CD4-positive, alpha-beta T cell (primary cell): ENCODE measurements at regions not wholly inside any gene's neighbourhood (a gene's known extent, or its start where the extent isn't known, plus 50 kb on each side); places are given as distances from the start of the nearest gene placed in this dataset.

Experiments used
- ATAC-seq: fragments of 200-7000 bp; cut with Tn5 transposase; one replicate; pipeline ENCODE4 v1.10.0; 2022; ENCODE audit warnings: mild to moderate bottlenecking; ENCODE audit not compliant: poor library complexity
- CTCF ChIA-PET: fragments of 350-600 bp; sonication (Branson Sonifier 250); formaldehyde crosslinking; loops from one replicate; lab custom pipeline; 2021; ENCODE audit warnings: antibody characterized with exemption, inconsistent platforms; lab: Charles Lee
- POLR2A ChIA-PET: fragments of 350-600 bp; sonication (Branson Sonifier 250); formaldehyde crosslinking; loops from one replicate; lab custom pipeline; 2021; ENCODE audit warnings: antibody characterized with exemption, inconsistent platforms; lab: Charles Lee
- DNase-seq, 14 experiments: peaks; one replicate each; pipeline ENCODE4 v3.0.0-alpha.2; 2013 to 2020; ENCODE audit warnings: mixed read lengths in 2 of 14
- H3K27ac ChIP-seq, 2 donors: one replicate each; pipeline versions ENCODE4 v1.5.1 to v1.7.0; 2013; ENCODE audit warnings: low read length in 2 of 2, low read depth in 1 of 2, mild to moderate bottlenecking in 1 of 2
- H3K27me3 ChIP-seq, 2 experiments: 1 replicate in 1 of 2; 2 replicates in 1 of 2; pipeline versions ENCODE4 v1.6.1 to v1.7.0; 2013; ENCODE audit warnings: low read length in 2 of 2, control low read depth in 1 of 2, mild to moderate bottlenecking in 1 of 2, moderate library complexity in 1 of 2; ENCODE audit not compliant: insufficient read depth in 2 of 2, control insufficient read depth in 1 of 2
- H3K36me3 ChIP-seq: one replicate; pipeline ENCODE4 v1.6.1; 2013; ENCODE audit warnings: low read length, control low read depth; ENCODE audit not compliant: insufficient read depth
- H3K4me1 ChIP-seq: one replicate; pipeline ENCODE4 v1.6.1; 2013; ENCODE audit warnings: low read length, control low read depth; ENCODE audit not compliant: insufficient read depth
- H3K4me3 ChIP-seq: one replicate; pipeline ENCODE4 v1.5.1; 2013; ENCODE audit warnings: mild to moderate bottlenecking, low read length, moderate library complexity
- H3K9me3 ChIP-seq, 2 experiments: 1 replicate in 1 of 2; 2 replicates in 1 of 2; pipeline versions ENCODE4 v1.6.1 to v1.7.0; 2013; ENCODE audit warnings: low read length in 2 of 2, mild to moderate bottlenecking in 2 of 2, control low read depth in 1 of 2, moderate library complexity in 1 of 2; ENCODE audit not compliant: control insufficient read depth in 1 of 2, insufficient read depth in 1 of 2
- H3K27ac Mint-ChIP-seq: one replicate; pipeline ENCODE4 v1.8.0; 2020; ENCODE audit warnings: mixed read lengths
- H3K27me3 Mint-ChIP-seq: one replicate; pipeline ENCODE4 v1.8.0; 2021; ENCODE audit warnings: mixed read lengths
- H3K36me3 Mint-ChIP-seq: one replicate; pipeline ENCODE4 v1.8.0; 2021; ENCODE audit warnings: low read depth, mixed read lengths
- H3K4me1 Mint-ChIP-seq: one replicate; pipeline ENCODE4 v1.8.0; 2021; ENCODE audit warnings: low read depth, mixed read lengths
- H3K4me3 Mint-ChIP-seq: one replicate; pipeline ENCODE4 v1.8.0; 2020; ENCODE audit warnings: mild to moderate bottlenecking, mixed read lengths
- H3K9me3 Mint-ChIP-seq: one replicate; pipeline ENCODE4 v1.8.0; 2020; ENCODE audit warnings: mixed read lengths
- CTCF ChIP-seq: fragments of 200-600 bp; IDR thresholded peaks from one replicate; pipeline ENCODE4 v1.8.0; 2022; ENCODE audit warnings: antibody characterized with exemption, mild to moderate bottlenecking
- intact Hi-C, 2 experiments: fragments of 100-400 bp; cut with DNase I in 1 of 2; cut with micrococcal nuclease in 1 of 2; formaldehyde crosslinking; loops; one replicate each; pipeline versions ENCODE4 v1.15.1 to v1.9.0; 2023 to 2025; cut with DNase I, micrococcal nuclease

- no peaks in the 10 kb centered on the region for H3K9me3 ChIP-seq
- peak overlapping the region; percentile 19 for H3K4me3 ChIP-seq
- peaks cover 52% of the 10 kb centered on the region for H3K4me1 Mint-ChIP-seq
- no peaks in the 10 kb centered on the region for H3K27me3 Mint-ChIP-seq
- no peaks in the 10 kb centered on the region for H3K36me3 ChIP-seq
- no peaks in the 10 kb centered on the region for H3K36me3 Mint-ChIP-seq
- H3K27ac Mint-ChIP-seq = peak overlapping the region; percentile 91
- DNase-seq (no peak), ATAC-seq (no peak)
- intact Hi-C loops = loop anchor here in 1 of 2 experiments (5.0 kb wide), 1 partner anchor 230 kb away; no protein-coding TSS in a partner anchor
- peaks cover 6% of the 10 kb centered on the region for H3K4me1 ChIP-seq
- H3K27ac ChIP-seq = peak overlapping the region; percentile 15 to 29
- H3K4me3 Mint-ChIP-seq = peak overlapping the region; percentile 83
- no peaks in the 10 kb centered on the region for H3K27me3 ChIP-seq
- CTCF ChIA-PET = no interaction called here
- TF ChIP-seq CTCF = no peak
- POLR2A ChIA-PET = interaction anchor here (0.8 to 2.0 kb wide), 8 partner anchors 15 to 1107 kb away, joined by 3 to 9 read pairs (median 4); no protein-coding TSS in a partner anchor
- H3K9me3 Mint-ChIP-seq = no peaks in the 10 kb centered on the region
Observed at GRCh38 chr6:156167625-156168071, 609.5 kb upstream of the ARID1B start.

GRCh38 chr6:156167016-156167624, 610.1 kb upstream of the ARID1B start:
- POLR2A ChIA-PET = interaction anchor here (0.8 to 2.0 kb wide), 9 partner anchors 16 to 1107 kb away, joined by 3 to 9 read pairs (median 4); no protein-coding TSS in a partner anchor
- peak overlapping the region; percentile 19 for H3K4me3 ChIP-seq
- no peaks in the 10 kb centered on the region for H3K36me3 Mint-ChIP-seq

GRCh38 chr6:156166093-156166492, 611.1 kb upstream of the ARID1B start:
- H3K36me3 Mint-ChIP-seq = no peaks in the 10 kb centered on the region
- DNase-seq (peak in 3 of 14 experiments; percentile 21 to 42 (median 40)), ATAC-seq (peak; percentile 22)
- H3K9me3 ChIP-seq = no peaks in the 10 kb centered on the region
- CTCF ChIA-PET = no interaction called here
- H3K27ac ChIP-seq = peak overlapping the region; percentile 14 to 50
- H3K9me3 Mint-ChIP-seq = no peaks in the 10 kb centered on the region
- H3K27ac Mint-ChIP-seq = peak overlapping the region; percentile 91
- no peak for TF ChIP-seq CTCF
- H3K4me1 ChIP-seq = peaks cover 6% of the 10 kb centered on the region
- H3K27me3 Mint-ChIP-seq = no peaks in the 10 kb centered on the region
- peak overlapping the region; percentile 3 for H3K4me3 Mint-ChIP-seq
- H3K36me3 ChIP-seq = no peaks in the 10 kb centered on the region
- H3K4me1 Mint-ChIP-seq = peaks cover 52% of the 10 kb centered on the region
- intact Hi-C loops = loop anchor here in 1 of 2 experiments (5.0 kb wide), 1 partner anchor 231 kb away; no protein-coding TSS in a partner anchor
- H3K27me3 ChIP-seq = no peaks in the 10 kb centered on the region
- POLR2A ChIA-PET = interaction anchor here (0.9 to 1.5 kb wide), 2 partner anchors 103 to 613 kb away, joined by 3 to 4 read pairs; no protein-coding TSS in a partner anchor
- H3K4me3 ChIP-seq = no peak overlapping the region

More at GRCh38 chr6:156167016-156167624, 610.1 kb upstream of the ARID1B start:
- peak overlapping the region; percentile 15 to 29 for H3K27ac ChIP-seq
- TF ChIP-seq CTCF = no peak
- DNase-seq = peak in 3 of 14 experiments; percentile 3 to 30 (median 10)
- H3K27me3 Mint-ChIP-seq = no peaks in the 10 kb centered on the region
- no peaks in the 10 kb centered on the region for H3K36me3 ChIP-seq
- no peaks in the 10 kb centered on the region for H3K27me3 ChIP-seq
- H3K9me3 Mint-ChIP-seq = no peaks in the 10 kb centered on the region
- CTCF ChIA-PET = no interaction called here
- H3K27ac Mint-ChIP-seq = peak overlapping the region; percentile 91
- intact Hi-C loops = loop anchor here in 1 of 2 experiments (5.0 kb wide), 1 partner anchor 230 kb away; no protein-coding TSS in a partner anchor
- H3K4me1 Mint-ChIP-seq = peaks cover 52% of the 10 kb centered on the region
- H3K9me3 ChIP-seq = no peaks in the 10 kb centered on the region
- peak overlapping the region; percentile 83 for H3K4me3 Mint-ChIP-seq
- peaks cover 6% of the 10 kb centered on the region for H3K4me1 ChIP-seq
- peak; percentile 44 for ATAC-seq
